GM19328 (cell line): ENCODE measurements at regions not wholly inside any gene's neighbourhood (a gene's known extent, or its start where the extent isn't known, plus 50 kb on each side); places are given as distances from the start of the nearest gene placed in this dataset.
"Not testable (repeated sequence)": the region's sequence is repeated elsewhere in the genome, so short reads cannot be mapped to it uniquely, and the experiment has no call there.

Experiments used
- ATAC-seq: cut with Tn5 transposase; IDR thresholded peaks from one replicate; pipeline ENCODE4 v1.9.1; 2021; ENCODE audit warnings: mild to moderate bottlenecking, moderate library complexity; ENCODE audit not compliant: unreplicated experiment

DNA sequence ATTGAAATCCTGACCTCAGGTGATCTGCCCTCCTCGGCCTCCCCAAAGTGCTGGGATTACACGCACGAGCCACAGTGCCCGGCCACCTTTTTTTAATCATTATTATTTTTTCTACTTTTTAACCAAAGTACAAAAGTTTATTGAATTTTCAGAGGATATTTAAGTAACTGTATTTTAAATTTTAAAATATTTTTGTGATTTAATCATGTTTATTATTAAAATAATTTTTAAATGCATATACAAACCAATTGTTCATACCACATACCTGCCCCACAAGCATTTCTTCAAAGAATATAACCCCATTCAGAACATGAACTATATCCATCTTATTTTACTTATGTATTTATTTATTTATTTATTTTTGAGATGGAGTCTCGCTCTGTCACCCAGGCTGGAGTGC lies 163.6 kb upstream of the MAP2 start:
- ATAC-seq = no peak

DNA sequence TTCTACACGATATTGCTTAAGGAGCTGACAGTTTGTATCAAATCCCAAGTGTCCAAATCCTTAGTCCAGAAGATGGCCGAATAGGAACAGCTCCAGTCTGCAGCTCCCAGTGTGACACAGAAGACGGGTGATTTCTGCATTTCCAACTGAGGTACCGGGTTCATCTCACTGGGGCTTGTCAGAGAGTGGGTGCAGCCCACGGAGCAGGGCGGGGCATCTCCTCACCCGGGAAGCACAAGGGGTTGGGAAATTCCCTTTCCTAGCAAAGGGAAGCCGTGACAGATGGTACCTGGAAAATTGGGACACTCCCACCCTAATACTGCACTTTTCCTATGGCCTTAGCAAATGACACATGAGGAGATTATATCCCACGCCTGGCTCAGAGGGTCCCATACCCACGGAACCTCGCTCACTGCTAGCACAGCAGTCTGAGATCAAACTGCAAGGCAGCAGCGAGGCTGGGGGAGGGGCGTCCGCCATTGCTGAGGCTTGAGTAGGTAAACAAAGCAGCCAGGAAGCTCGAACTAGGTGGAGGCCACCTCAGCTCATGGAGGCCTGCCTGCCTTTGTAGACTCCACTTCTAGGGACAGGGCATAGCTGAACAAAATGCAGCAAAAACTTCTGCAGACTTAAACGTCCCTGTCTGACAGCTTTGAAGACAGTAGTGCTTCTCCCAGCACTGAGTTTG lies 162.3 kb upstream of the MAP2 start:
- ATAC-seq = not testable (repeated sequence)

DNA sequence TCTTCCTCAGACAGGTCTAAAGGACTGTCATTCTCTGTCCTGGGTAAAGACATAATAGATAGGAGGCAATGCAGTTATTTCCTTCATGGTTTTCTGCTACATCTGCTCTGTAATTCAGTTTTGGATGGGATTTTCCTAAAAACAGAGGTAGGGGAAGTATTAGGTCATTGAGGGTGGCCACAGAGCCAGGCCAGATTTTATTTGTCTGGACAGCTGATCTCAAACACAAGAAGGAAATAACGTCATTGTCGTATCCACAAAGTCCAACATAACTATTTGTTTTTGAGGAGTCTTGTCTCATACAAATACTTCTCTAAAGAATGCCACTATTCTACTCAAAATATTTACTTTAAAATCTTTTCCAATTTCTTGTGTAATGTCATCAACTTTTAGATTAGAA lies 154.8 kb upstream of the MAP2 start:
- ATAC-seq = no peak

DNA sequence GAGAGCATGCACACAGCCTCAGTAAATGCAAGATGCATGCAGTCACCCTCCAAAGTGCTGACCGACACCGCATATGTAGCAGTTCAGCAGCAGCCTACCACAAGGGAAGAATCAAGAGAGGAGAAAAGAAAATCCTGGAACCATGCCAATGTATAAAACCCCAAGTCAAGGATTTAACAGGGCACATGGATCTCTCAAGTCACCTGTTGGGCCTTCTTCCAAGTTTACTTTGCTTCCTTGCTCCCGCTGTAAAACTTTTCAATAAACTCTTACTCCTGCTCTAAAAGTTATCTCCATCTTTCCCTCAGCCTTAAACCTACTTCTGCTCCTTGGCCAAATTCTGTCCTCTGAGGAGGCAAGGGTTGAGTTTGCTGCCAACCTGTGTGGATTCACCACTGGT lies 147.8 kb upstream of the MAP2 start:
- no peak for ATAC-seq

DNA sequence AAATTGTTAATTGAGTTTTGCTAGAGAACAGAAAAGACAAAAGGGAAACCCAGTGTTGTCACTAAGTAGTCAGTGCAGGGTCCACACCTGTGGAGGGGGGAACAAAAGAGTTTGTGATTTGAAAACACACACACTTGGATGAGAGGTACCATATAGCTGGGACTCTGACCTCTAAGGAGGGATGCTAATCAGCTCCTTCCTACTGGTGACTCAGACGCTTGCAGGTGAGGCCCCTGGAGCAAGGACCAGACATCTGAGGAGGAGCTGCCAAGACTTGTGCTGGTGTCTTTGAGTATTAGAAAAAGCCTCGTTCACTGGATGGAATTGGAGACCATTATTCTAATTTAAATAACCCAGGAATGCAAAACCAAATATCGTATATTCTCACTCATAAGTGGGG lies 146.4 kb upstream of the MAP2 start:
- ATAC-seq = no peak

DNA sequence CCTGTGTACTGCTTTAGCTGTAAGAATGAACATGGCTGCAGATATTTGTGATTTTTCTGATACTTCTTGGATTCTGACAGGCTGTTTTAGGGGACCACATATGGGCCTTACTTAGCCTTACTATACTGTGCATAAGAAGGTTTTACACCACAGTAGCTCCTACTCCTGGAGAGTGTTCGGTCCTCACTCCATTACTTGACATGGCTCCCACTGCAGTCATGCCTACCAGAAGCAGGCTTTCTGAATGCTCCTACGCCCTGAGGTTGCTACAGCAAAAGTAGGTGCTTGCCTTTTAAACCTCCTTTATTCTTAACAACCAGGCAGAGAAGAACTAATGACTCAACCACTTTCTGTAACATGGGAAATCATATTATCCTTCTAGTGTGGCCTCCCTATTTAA lies 125.2 kb upstream of the MAP2 start:
- no peak for ATAC-seq

DNA sequence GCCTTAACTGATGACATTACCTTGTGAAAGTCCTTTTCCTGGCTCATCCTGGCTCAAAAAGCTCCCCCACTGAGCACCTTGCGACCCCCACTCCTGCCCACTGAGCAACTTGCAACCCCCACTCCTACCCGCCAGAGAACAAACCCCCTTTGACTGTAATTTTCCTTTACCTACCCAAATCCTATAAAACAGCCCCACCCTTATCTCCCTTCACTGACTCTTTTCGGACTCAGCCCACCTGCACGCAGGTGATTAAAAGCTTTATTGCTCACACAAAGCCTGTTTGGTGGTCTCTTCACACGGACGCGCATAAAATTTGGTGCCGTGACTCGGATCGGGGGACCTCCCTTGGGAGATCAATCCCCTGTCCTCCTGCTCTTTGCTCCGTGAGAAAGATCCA lies 124.4 kb upstream of the MAP2 start:
- not testable (repeated sequence) for ATAC-seq

DNA sequence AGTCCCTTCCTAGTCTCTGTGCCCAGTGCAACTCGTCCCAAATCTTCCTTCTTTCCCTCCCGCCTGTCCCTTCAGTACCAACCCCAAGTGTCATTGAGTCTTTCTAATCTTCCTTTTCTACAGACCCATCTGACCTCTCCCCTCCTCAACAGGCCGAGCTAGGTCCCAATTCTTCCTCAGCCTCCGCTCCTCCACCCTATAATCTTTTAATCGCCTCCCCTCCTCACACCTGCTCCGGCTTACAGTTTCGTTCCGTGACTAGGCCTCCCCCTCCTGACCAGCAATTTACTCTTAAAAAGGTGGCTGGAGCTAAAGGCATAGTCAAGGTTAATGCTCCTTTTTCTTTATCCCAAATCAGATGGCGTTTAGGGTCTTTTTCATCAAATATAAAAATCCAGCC lies 123.1 kb upstream of the MAP2 start:
- not testable (repeated sequence) for ATAC-seq

DNA sequence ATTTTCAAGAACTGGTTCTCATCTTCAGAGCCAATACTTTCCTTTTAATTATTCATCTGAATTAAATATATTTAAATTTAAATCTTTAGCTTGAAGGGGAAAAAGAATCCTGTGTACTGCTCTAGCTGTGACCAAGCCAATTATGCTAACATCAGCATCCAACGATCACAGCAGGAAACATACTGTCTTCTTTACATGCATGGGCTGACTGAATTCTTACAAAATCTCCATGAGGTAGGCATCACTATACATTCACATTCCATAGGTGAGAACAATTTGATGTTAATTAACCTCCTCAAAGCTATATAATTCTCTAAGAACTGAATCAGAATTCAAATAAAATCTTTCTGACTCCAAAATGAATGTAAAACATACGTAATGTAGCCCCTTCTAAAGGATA lies 118.8 kb upstream of the MAP2 start:
- no peak for ATAC-seq

DNA sequence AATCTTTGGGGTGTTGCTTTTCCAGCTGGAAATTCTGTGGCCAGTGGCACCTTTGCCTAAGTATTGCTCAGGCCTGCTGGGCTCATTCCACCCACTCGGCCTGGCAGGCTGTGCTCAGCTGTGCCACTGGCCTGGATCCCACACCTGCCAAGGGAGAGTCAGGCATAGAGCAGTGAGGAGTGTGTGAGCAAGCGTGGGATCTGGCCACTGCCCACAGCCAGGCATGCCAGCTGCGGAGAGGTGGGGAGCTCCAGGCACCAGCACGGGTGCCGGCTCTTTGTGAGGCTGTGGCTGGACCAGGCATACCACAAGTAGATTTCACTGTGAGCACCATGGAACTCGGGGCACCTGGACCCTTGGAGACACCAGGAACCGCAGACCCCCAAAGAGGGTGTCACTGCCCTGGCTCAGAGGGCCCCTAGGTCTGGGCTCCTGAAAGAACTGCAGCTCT lies 118.1 kb upstream of the MAP2 start:
- no peak for ATAC-seq

DNA sequence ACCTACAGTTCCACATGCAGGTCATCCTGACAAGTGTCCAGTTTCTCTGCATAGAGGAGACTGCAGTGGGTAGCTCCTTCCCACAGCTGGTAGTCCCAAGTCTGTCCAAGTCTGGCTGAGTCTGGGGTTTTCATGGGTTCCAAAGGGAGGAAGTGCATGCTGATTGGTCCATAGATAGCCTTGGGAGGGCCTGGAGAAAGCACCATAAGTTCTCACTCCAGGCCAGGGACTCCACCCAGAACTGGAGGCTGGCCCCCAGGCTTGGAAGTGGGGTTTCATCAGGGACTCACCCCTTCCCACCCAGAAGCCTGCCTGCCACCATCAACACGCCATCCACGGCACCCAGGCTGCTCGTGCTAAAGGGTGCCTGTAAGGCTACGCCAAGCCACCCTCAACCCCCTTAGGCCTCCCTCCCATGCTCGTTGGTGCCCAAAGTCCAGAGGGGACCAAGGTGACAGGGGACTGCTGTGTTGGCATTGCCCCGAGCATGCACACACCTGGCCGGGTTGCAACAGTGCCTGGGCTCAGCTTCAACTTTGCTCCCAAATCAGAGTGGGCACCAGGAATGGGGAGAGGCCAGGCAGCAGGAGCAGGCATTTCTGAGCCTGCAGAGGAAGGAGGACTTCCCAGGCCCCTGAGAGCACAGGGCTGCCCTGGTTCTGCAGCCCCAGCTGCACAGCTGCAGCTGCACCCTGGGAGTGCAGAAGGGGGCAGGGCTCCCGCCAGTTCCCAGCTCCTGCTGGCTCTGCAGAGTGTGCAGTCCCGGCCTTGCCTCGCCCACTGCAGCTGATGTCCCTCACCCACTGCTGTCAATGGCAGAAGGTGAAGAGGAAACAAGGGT lies 116.5 kb upstream of the MAP2 start:
- no peak for ATAC-seq

DNA sequence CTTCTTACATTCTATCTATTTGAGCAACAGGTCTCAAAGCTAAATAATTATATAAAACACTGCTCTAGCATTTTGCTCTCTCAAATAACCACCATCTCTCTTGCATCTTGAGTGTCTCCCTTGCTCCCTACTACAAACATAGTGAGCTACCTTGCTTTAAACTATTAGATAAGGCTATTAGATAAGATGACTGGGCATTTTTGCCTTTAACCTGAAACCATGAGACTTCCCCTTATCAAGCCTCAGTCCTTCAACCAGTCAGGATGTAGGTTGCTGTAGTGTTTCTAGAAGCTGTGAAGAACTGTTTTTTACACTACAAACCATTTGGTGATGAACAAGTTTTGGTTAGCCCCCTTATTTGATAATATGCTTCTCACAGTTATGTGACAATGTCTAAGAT lies 115.4 kb upstream of the MAP2 start:
- no peak for ATAC-seq

DNA sequence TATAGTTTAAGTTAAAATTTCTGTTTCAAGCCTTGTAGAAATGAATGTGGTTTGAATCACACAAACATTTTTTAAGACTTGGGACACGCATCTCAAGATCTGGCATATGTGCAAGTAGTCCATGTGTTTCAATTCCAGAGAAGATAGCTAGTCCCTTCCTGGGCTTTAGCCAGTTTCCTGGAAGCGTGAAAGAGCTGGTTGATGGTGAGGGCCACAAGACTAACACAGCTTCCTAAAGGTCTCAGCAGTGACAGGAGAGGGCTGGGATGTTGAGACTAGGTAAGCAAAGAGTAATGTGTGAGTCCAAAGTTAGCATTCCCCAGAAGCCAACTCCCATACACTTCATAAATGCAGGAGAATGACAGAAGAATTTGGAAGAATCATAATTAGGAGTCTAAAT lies 111.9 kb upstream of the MAP2 start:
- no peak for ATAC-seq

DNA sequence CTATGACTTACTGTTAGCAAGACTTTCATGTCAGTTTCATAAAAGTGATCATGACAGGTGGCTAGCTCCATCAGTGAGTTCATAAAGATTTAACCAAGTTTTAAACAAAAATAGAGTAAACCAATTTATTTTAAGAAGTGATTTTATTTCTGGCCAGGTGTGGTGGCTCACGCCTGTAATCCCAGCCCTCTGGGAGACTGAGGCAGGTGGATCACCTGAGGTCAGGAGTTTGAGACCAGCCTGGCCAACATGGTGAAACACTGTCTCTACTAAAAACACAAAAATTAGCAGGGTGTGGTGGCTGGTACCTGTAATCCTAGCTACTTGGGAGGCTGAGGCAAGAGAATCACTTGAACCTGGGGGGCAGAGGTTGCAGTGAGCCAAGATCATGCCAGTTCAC lies 111.4 kb upstream of the MAP2 start:
- ATAC-seq = not testable (repeated sequence)

DNA sequence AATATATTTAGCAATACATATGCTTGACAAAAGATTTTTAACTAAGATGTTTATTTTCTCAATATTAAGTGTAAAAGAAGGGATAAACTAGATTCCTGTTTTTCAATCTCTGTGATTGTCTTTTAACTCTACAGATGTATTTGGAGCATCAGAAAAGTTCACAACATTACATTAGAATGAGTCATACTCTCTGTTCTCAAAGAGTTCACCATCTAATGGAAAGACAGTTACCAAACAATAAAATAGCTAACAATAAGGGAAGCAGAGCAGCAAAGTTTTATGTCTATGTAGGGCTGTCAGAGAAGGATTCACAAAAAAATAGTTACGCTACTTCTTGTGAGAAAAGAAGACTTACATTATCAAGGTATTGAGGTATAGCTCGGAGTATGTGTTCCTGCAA lies 109.2 kb upstream of the MAP2 start:
- ATAC-seq = no peak

DNA sequence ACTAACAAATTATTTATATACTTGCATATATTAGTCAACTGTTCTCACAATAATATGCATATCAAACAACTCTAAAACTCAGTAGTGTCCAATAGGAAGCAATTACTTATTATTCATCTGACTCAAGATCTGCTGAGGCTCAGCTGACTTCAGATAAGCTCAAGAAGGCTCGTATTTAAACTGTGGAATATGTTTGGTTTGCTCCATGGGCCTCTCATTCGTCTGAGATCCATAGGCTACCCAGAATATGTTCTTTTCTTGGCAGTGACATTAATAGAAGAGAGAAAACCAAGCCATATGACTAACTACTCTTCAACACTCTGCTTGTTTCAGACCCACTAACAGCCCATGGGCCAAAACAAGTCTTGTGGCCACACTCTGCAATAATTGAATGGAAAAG lies 107.7 kb upstream of the MAP2 start:
- no peak for ATAC-seq

DNA sequence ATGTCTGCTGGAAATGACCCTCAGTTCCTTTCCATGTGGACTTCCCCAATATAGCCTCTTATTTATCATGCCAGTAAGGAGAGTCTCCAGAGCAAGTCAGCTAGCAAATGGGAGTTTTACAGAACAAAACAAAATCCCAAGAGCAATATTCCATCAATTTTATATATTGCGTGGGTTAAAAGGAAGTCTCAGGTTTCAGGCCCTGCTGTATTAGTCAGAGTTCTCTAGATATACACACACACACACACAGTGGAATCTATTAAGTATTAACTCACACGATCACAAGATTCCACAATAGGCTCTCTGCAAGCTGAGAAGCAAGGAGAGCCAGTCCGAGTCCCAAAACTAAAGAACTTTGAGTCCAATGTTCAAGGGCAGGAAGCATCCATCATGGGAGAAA lies 102.8 kb upstream of the MAP2 start:
- no peak for ATAC-seq

DNA sequence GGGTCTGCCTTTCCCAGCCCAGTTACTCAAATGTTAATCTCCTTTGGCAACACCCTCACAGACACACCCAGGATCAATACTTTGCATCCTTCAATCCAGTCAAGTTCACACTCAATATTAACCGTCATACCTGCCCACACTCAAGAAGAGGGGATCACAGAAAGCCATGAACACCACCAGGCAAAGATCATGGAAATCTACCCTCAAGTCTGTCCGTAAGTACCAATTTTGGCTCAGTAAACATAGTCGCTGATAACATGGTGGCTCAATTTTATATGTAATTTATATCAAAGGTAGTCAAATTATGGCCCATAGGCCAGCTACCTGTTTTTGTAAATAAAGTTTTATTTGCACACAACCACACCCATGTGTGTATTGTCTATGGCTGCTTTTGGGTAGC lies 102.3 kb upstream of the MAP2 start:
- ATAC-seq = no peak

DNA sequence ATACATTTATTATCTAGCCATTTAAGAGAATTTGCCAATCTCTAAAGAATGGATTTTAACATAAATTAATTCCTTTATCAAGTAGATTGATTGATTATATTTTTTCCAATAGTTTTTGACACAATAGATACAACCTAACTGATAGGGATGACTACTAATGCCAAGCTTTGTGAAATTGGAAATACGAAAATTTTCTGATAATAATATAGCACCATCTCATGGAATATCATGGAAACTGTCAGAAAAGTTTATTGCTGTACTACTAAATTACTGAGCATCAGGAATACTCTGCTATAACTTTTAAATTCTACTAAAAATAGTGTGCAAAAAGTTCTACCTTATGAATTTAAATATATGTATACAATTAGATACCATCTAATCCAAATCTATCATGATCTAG lies 101.8 kb upstream of the MAP2 start:
- ATAC-seq = no peak

DNA sequence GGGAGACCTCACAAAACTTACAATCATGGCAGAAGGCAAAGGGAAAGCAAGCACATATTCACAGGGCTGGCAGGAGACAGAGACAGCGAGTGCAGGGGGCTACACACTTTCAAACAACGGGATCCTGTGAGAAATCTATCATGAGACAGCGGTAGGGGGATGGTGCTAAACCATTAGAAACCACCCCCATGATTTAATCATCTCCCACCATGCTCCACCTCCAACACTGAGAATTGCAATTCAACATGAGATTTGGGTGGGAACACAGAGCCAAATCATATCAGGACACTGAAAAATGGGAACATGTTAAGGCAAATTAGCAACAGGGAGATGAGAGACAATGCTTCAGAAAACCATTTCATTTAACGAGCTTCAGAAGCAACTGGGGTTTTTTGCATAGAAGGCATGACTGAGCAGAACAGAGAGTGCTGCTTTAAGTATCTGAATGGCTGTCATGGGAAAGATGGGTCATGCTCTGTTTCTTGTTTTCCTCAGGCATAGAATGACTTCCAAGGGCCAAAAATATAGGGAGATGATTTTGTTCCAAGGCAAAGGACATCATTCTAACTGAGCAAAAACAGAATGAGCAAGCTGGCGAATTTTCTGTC lies 100.8 kb upstream of the MAP2 start:
- ATAC-seq = no peak

DNA sequence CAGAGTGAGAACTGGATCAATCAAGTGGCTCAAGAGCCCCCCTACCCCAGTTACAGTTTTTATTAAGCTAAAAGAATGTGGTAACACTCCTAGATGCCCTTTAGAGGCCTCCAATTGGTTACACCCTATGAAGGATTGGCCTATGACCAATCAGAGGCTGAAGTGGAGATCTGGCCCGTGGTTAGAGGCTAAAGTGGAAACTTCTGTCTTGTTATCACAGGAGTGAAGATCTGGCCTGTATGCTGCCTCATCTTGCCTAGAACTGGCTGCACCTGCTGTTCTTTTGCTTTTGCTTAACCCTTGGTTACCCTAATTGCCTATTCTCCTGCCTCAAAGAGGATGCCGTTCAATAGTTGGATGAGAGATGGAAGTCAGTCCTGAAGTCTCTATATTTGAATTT lies 100.1 kb upstream of the MAP2 start:
- ATAC-seq = no peak

DNA sequence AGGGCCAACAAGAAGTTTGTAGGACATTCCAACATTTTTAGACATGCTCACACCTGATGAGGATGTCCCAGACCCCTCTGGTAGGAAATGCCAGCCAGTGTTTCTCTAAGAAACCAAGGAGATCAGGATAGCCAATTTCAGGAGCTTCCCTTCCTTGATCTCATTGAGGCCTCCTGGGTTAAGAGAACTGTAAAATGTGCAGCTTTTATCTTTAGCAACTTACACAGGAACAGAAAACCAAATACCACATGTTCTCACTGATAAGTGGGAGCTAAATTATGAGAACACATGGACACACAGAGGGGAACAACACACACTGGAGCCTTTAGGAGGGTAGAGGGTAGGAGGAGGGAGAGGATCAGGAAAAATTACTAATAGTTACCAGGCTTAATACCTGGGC lies 99.6 kb upstream of the MAP2 start:
- ATAC-seq = no peak
